HuH-7 (cell line): ENCODE measurements at regions not wholly inside any gene's neighbourhood (a gene's known extent, or its start where the extent isn't known, plus 50 kb on each side); places are given as distances from the start of the nearest gene placed in this dataset.

Source experiments
- DNase-seq: peaks from one replicate; pipeline ENCODE4 v3.0.0; 2011; ENCODE audit warnings: low spot score

- DNase-seq = no peak
These were observed 107.7 kb upstream of the MGAT5 start for GRCh38 chr2:134146161-134146560.

GRCh38 chr2:134146620-134147019, 107.3 kb upstream of the MGAT5 start:
- DNase-seq = no peak

DNA sequence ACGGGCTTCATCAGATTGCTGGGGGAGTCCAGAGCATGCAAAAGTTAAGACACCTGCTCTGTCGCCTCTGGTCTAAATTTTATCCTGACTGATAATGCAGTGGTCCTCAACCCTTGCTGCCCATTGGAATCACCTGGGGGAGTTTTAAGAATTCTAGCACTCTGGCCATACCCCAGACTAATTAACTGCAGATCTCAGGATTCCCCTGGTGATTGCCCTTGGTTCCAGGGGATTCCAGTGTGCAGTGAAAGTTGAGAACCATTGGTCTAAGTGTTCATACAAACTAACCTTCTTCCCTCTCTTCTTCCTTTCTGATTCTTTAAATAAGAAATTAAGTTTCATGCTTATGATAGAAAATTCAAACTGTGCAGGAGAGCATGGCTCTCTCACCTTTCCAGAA, 105.7 kb upstream of the MGAT5 start:
- no peak for DNase-seq

- no peak for DNase-seq
These were observed 104.9 kb upstream of the MGAT5 start for GRCh38 chr2:134148843-134149472.

GRCh38 chr2:134149904-134150303, 104.0 kb upstream of the MGAT5 start:
- no peak for DNase-seq

- no peak for DNase-seq
These were observed 103.1 kb upstream of the MGAT5 start for GRCh38 chr2:134150760-134151159.

GRCh38 chr2:134152045-134153010, 101.5 kb upstream of the MGAT5 start:
- DNase-seq = no peak

DNA sequence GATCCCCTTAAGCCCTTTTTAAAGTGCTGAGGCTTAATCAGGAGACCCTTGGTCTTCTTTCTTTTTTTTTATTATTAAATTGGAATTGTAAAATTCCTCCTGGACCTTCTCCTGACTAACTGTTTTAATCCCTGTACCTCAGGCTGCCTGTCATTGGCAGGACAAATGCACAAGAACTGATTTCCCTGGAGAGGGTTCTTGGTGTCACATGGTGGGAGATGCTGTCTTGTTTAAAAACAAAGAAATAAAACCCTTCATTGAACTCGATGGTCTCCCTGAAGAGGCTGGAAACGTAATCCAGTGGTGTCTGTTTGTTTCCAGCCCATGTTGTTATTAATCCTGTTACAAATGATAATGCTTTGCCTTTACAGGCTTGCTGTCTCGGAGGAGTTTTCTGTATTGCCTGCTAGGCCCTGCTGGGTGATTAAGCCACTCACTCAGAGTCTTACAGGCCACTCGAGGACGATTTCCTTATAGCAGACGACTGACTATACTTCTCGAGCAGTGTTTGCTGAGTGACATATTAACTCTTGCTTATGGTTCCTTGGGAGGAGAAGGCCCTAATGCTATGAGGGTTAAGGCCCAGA, 100.5 kb upstream of the MGAT5 start:
- DNase-seq = no peak

DNA sequence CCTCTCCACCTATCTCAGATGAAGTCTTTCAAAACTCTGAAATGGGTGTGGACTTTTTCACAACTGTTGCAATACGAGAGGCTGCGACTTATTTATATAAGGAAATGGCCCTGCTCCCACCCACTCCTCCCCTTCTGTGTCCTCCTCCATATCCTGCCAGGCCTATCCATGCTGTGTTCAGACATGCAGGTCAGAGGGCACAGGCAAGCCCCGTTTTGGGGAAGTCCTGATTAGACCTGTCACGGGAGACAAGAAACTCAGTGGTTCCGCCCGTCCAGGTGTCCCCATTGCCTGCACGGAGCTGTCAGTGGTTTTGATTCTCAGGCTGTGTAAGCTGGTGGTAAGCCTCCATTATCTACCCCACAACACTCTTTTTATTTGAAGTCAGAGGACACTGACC, 99.6 kb upstream of the MGAT5 start:
- peak; percentile 20 for DNase-seq

GRCh38 chr2:134155134-134155533, 98.7 kb upstream of the MGAT5 start:
- no peak for DNase-seq

GRCh38 chr2:134158295-134158694, 95.6 kb upstream of the MGAT5 start:
- DNase-seq = no peak

DNA sequence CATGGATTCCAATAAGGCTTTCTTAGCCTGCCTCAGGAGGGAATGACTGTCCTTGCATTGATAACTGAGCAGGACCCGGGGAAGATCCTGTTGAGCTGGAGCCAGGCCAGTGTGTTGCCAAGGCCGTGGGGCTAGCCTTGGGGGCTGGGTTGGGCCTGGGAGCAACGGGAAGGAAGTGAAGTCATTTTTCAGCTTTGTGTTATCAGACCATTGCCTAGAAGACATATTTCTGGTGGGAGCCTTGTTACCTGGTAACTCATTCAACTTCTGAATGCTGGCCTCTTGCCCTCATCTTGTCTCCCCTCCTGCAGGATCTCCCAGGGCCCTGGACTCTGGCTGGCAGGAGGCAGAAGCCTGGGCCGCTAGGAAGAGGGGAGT, 92.7 kb upstream of the MGAT5 start:
- no peak for DNase-seq

DNA sequence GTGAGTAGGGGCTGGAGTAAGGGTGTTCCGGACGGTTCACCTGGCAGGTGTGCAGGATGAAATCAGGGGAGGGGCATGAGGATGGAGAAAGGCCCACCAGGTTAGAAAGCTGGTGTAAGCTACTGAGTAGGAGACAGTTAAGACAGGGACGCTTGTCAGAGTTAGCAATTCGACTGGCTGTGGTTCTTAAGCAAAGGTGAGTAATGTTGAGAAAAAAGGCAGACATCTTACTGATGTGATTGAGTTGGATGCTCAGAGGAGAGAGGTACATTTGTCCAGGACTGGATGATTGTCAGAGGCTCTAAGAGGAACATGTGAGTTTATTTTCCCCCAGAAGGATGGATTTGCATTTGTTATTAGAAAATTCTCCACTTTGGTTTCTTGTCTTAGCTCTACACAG, 90.5 kb upstream of the MGAT5 start:
- DNase-seq = no peak

- DNase-seq = no peak
These were observed 89.6 kb upstream of the MGAT5 start for GRCh38 chr2:134164306-134164705.

GRCh38 chr2:134167015-134167414, 86.9 kb upstream of the MGAT5 start:
- DNase-seq = no peak

DNA sequence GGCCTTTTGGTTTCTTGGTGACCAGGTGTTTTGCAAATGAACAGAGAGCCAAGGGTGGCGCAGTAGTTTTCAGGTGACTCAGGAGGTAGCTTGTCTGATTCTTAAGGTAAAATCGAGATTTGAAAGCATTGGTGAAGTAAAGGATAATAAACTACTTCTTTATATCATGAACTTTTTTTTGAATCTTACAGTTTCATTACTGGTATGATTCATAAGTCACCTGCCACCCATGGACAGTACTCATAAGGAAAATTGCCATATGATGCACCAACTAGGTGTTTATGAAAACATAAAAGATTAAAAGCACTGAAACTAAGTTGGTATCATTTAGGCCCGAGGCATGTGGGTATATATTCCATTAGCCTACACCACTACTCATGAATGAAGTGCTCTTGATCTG, 84.1 kb upstream of the MGAT5 start:
- DNase-seq = no peak

GRCh38 chr2:134170294-134170693, 83.6 kb upstream of the MGAT5 start:
- DNase-seq = no peak

DNA sequence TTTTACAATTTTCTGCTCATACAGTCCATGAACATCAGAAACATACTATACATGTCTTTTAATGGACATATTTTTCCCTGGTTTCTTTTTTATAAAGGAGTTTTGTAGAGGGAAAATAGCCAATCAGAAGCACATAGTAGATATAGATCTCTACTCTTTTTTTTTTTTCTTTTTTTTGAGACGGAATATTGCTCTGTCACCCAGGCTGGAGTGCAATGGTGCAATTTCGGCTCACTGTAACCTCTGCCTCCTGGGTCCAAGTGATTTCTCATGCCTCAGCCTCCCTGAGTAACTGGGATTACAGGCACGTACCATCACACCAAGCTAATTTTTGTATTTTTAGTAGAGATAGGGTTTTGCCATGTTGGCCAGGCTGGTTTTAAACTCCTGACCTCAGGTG, 83.2 kb upstream of the MGAT5 start:
- no peak for DNase-seq

GRCh38 chr2:134173338-134174016, 80.4 kb upstream of the MGAT5 start:
- DNase-seq = no peak

DNA sequence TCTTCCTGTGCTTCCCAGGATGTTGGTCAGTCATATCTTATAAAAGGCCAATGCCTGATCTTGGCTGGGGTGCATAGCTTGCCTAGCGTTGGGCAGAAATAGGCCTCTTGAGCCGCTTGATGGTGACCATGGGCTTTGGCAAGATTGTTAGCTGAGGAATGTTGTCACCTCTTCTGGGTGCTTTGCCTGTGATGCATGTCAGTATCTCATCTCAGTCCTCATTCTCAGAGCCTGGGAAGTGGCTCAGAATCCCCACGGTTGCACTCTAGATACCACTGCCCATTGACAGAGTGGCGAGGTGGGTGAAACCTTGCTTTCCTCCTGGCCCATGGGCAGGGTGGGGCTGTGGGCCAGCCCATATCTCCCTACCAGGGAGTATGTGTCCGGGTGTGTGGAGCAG, 79.2 kb upstream of the MGAT5 start:
- DNase-seq = no peak

GRCh38 chr2:134175834-134176233, 78.0 kb upstream of the MGAT5 start:
- DNase-seq = no peak

GRCh38 chr2:134177351-134177931, 76.4 kb upstream of the MGAT5 start:
- no peak for DNase-seq
